ENCODE measurements at regions not wholly inside any gene's neighbourhood (a gene's known extent, or its start where the extent isn't known, plus 50 kb on each side); places are given as distances from the start of the nearest gene placed in this dataset.

DNA sequence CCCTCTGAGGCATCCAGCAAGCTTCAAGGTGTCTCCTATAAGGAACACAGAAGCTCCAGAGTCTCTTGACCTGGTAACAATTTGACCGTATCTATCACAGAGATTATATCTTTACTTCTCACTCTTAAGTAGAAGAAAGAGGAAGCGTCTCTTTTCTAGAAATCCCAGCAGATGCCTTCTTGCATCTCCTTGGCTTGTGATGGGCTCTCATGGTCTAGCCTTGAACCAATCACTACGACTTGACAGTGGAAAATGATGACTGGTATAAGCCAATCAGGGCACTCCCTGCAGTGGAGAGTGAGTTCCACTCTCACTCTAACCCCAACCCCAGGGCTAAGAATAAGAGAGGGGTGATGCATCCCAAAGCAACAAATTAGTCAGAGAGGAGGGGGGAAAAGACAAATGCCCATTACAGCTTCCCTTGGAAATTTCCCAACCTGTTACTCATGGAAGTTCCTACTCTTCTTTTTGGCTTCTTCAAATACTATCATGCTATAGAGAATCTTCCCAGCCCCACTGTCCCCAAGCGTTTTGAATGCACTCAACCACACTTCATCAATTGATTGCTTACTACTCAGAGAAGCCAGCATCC lies 293.5 kb downstream of the MN1 start:
- FAIRE-seq (peak; percentile 83), DNase-seq (ENCODE audit: low read depth, low spot score) (peak; percentile 35)
- H3K79me2 ChIP-seq (ENCODE audit: control insufficient read depth, insufficient read depth, low read length): no peaks in the 10 kb centered on the region
- H3K27me3 ChIP-seq (ENCODE audit: control insufficient read depth, extremely low read depth, insufficient read depth, low read length): no peaks in the 10 kb centered on the region
- no peaks in the 10 kb centered on the region for H4K20me1 ChIP-seq (ENCODE audit: control insufficient read depth, extremely low read depth, insufficient read depth, low read length)
- H3K4me1 ChIP-seq (ENCODE audit: control insufficient read depth, extremely low read depth, insufficient read depth, low read length): peaks cover 46% of the 10 kb centered on the region
- peaks cover 5% of the 10 kb centered on the region for H3K9me3 ChIP-seq (ENCODE audit: control insufficient read depth, low read depth, low read length)
- no peaks in the 10 kb centered on the region for H3K9me1 ChIP-seq (ENCODE audit: control insufficient read depth, extremely low read depth, insufficient read depth, low read length)
- dilution Hi-C loops (cut with MboI; ENCODE audit: extremely low pct_ligation_motif_present, low sequenced_read_pairs): no loop called here
- no peak for TF ChIP-seq EZH2 (IDR thresholded peaks at IDR 0.05; ENCODE audit: low read length)
- TF ChIP-seq, protein P1, sequence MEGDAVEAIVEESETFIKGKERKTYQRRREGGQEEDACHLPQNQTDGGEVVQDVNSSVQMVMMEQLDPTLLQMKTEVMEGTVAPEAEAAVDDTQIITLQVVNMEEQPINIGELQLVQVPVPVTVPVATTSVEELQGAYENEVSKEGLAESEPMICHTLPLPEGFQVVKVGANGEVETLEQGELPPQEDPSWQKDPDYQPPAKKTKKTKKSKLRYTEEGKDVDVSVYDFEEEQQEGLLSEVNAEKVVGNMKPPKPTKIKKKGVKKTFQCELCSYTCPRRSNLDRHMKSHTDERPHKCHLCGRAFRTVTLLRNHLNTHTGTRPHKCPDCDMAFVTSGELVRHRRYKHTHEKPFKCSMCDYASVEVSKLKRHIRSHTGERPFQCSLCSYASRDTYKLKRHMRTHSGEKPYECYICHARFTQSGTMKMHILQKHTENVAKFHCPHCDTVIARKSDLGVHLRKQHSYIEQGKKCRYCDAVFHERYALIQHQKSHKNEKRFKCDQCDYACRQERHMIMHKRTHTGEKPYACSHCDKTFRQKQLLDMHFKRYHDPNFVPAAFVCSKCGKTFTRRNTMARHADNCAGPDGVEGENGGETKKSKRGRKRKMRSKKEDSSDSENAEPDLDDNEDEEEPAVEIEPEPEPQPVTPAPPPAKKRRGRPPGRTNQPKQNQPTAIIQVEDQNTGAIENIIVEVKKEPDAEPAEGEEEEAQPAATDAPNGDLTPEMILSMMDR (optimal IDR thresholded peaks at IDR 0.05 in 1 of 3, IDR thresholded peaks at IDR 0.05 in 1 of 3, conservative IDR thresholded peaks at IDR 0.05 in 1 of 3; ENCODE audit: extremely low read depth in 1 of 3, insufficient read depth in 2 of 3, low read length in 3 of 3): no peak
- peak overlapping the region in 1 of 3 experiments; percentile 39 for H3K4me3 ChIP-seq (ENCODE audit: control insufficient read depth in 2 of 3, extremely low read depth in 1 of 3, insufficient read depth in 2 of 3, low read depth in 1 of 3, low read length in 3 of 3)
- H3K4me2 ChIP-seq (ENCODE audit: control insufficient read depth, extremely low read depth, insufficient read depth, low read depth, low read length): peak overlapping the region; percentile 62
- peak overlapping the region; percentile 51 for H3K27ac ChIP-seq (ENCODE audit: control insufficient read depth, insufficient read depth, low read length)
- no peaks in the 10 kb centered on the region for H3K36me3 ChIP-seq (ENCODE audit: control insufficient read depth in 2 of 2, extremely low read depth in 1 of 2, insufficient read depth in 2 of 2, low read length in 2 of 2)
- no peak overlapping the region for H2AFZ ChIP-seq (ENCODE audit: control insufficient read depth, low read length)
- H3K9ac ChIP-seq (ENCODE audit: control insufficient read depth, extremely low read depth, insufficient read depth, low read length): peak overlapping the region; percentile 26

DNA sequence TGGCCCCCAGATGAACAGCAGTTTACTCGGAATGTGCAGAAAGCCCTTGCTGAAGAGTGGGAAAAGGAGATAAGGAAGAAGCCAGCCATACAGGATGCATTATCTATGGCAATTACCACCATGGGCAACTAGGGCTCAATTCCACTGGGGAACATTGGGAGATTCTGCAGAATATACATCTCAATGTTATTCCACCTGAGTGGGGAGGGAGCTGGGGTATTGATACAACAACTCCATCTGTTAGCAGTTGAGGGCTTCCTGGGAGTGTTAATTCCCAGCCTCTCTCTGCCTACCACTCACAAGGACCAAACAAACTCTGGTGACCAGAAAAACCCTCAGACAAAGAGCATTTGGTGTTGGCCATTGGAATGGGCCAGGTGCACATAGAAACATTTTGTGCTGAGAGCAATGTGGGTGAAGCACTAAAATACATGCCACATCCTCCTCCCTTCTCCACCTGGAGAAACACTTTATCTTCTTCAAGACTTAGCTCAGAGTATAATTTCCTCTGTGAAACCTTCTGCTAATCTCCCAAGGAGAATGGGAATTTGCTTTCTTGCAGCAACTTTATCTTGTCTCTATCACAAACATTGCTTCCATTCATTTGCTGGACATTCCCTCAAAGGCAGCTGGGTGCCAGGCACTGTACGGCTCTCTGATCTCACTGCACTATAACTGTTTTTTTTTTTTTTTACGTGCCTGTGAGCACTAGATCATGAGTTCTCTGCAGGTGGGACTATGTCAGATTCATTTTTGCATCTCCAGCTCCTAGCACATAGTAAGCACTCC lies 292.2 kb downstream of the MN1 start:
- dilution Hi-C loops (cut with MboI; ENCODE audit: extremely low pct_ligation_motif_present, low sequenced_read_pairs): no loop called here
- TF ChIP-seq, protein P1 (optimal IDR thresholded peaks at IDR 0.05 in 1 of 3, IDR thresholded peaks at IDR 0.05 in 1 of 3, conservative IDR thresholded peaks at IDR 0.05 in 1 of 3; ENCODE audit: extremely low read depth in 1 of 3, insufficient read depth in 2 of 3, low read length in 3 of 3): no peak
- no peak for TF ChIP-seq EZH2 (IDR thresholded peaks at IDR 0.05; ENCODE audit: low read length)
- FAIRE-seq: no peak

More for the DNA sequence above, 292.2 kb downstream of the MN1 start:
- Histone ChIP-seq H3K4me1 (ENCODE audit: control insufficient read depth, extremely low read depth, insufficient read depth, low read length) (peaks cover 52% of the 10 kb centered on the region), H3K79me2 (ENCODE audit: control insufficient read depth, insufficient read depth, low read length) (no peaks in the 10 kb centered on the region), H3K36me3 (ENCODE audit: control insufficient read depth in 2 of 2, extremely low read depth in 1 of 2, insufficient read depth in 2 of 2, low read length in 2 of 2) (no peaks in the 10 kb centered on the region), H3K9ac (ENCODE audit: control insufficient read depth, extremely low read depth, insufficient read depth, low read length) (no peak overlapping the region), H3K4me2 (ENCODE audit: control insufficient read depth, extremely low read depth, insufficient read depth, low read depth, low read length) (no peak overlapping the region), H3K9me1 (ENCODE audit: control insufficient read depth, extremely low read depth, insufficient read depth, low read length) (no peaks in the 10 kb centered on the region), H3K27ac (ENCODE audit: control insufficient read depth, insufficient read depth, low read length) (no peak overlapping the region), H2AFZ (ENCODE audit: control insufficient read depth, low read length) (no peak overlapping the region), H4K20me1 (ENCODE audit: control insufficient read depth, extremely low read depth, insufficient read depth, low read length) (no peaks in the 10 kb centered on the region), H3K9me3 (ENCODE audit: control insufficient read depth, low read depth, low read length) (no peaks in the 10 kb centered on the region), H3K4me3 (ENCODE audit: control insufficient read depth in 2 of 3, extremely low read depth in 1 of 3, insufficient read depth in 2 of 3, low read depth in 1 of 3, low read length in 3 of 3) (no peak overlapping the region), H3K27me3 (ENCODE audit: control insufficient read depth, extremely low read depth, insufficient read depth, low read length) (no peaks in the 10 kb centered on the region)
- no peak for DNase-seq (ENCODE audit: low read depth, low spot score)

Measured in keratinocyte (primary cell).